Aorta (tissue), 5 donors: ENCODE measurements at regions not wholly inside any gene's neighbourhood (a gene's known extent, or its start where the extent isn't known, plus 50 kb on each side); places are given as distances from the start of the nearest gene placed in this dataset.

ENCODE experiments used
- ATAC-seq: fragments of 200-7000 bp; cut with Tn5 transposase; one replicate; pipeline ENCODE4 v1.9.1; 2022; ENCODE audit warnings: moderate library complexity; ENCODE audit not compliant: low FRiP score
- DNase-seq, 2 donors: peaks; one replicate each; pipeline ENCODE4 v3.0.0-alpha.2; 2020
- H3K27ac ChIP-seq, 2 donors: one replicate each; pipeline ENCODE4 v1.5.1; 2013; ENCODE audit warnings: low read length in 2 of 2, mild to moderate bottlenecking in 2 of 2, moderate library complexity in 2 of 2, control low read depth in 1 of 2, inconsistent platforms in 1 of 2, low read depth in 1 of 2
- H3K27me3 ChIP-seq, 2 donors: one replicate each; pipeline ENCODE4 v1.6.1; 2013; ENCODE audit warnings: control low read depth in 1 of 2, low read length in 1 of 2, mild to moderate bottlenecking in 1 of 2, moderate library complexity in 1 of 2; ENCODE audit not compliant: insufficient read depth in 2 of 2, control insufficient read depth in 1 of 2
- H3K36me3 ChIP-seq, 2 donors: one replicate each; pipeline ENCODE4 v1.6.1; 2013; ENCODE audit warnings: control low read depth in 1 of 2, low read length in 1 of 2, mild to moderate bottlenecking in 1 of 2; ENCODE audit not compliant: insufficient read depth in 2 of 2, control insufficient read depth in 1 of 2
- H3K4me1 ChIP-seq, 2 donors: one replicate each; pipeline ENCODE4 v1.6.1; 2013; ENCODE audit warnings: low read length in 2 of 2, control low read depth in 1 of 2, mild to moderate bottlenecking in 1 of 2, moderate library complexity in 1 of 2; ENCODE audit not compliant: insufficient read depth in 2 of 2, control insufficient read depth in 1 of 2
- H3K4me3 ChIP-seq, 2 donors: one replicate each; pipeline ENCODE4 v1.5.1; 2013; ENCODE audit warnings: low read length in 2 of 2, control low read depth in 1 of 2, mild to moderate bottlenecking in 1 of 2
- H3K9me3 ChIP-seq: one replicate; pipeline ENCODE4 v1.6.1; 2013; ENCODE audit warnings: mild to moderate bottlenecking, low read length; ENCODE audit not compliant: control insufficient read depth
- WGBS, 2 donors: extraction: QIAGEN DNeasy Blood & Tissue Kit; methylation state at CpG; one replicate each; pipeline ENCODE4 v1.1.7; 2013; 5-methylcytosine and 5-hydroxymethylcytosine counted together
- intact Hi-C, 2 donors: fragments of 100-400 bp; cut with DNase I; formaldehyde crosslinking; loops; one replicate each; pipeline versions ENCODE4 v1.14.2 to v1.15.0; 2022
- donor health status: healthy with polysubstance abuse.
- donor health status: Bipolar disorder and iron deficiency.
- donor health status: DM: no; HTN: no; CAD: no.
- donor health status: DM: no; HTN: no; CAD: no.
- donor health status: DM: yes; HTN: yes; CAD: no.

DNA sequence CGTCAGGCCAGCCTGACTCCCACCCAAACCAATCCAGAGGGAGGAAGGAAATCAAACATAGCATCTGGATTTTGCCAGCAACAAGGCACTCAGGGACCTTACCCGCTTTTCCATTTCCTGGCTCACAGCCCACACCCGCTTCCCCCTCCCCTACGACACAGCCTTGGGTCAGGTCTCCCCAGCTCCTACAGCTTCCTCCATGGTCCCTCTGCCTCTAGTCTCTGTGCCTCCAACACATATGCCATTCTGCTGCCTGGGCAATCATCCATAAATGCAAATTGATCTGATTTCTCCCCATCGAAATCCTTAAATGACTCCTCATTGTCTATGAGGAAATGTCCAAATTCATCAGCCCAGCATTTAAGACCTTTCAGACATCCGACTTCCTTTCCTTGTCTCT is 53.2 kb upstream of the CUX1 start:
- no peaks in the 10 kb centered on the region for H3K9me3 ChIP-seq
- DNase-seq (no peak), ATAC-seq (no peak)
- no peaks in the 10 kb centered on the region for H3K4me1 ChIP-seq
- no peaks in the 10 kb centered on the region for H3K27me3 ChIP-seq
- H3K4me3 ChIP-seq, result no peak overlapping the region
- no peaks in the 10 kb centered on the region for H3K36me3 ChIP-seq
- 47 to 51% methylated on average over 6 of the region's 6 CpGs for WGBS, 2 donors
- no peak overlapping the region for H3K27ac ChIP-seq
- intact Hi-C loops, result no loop called here

DNA sequence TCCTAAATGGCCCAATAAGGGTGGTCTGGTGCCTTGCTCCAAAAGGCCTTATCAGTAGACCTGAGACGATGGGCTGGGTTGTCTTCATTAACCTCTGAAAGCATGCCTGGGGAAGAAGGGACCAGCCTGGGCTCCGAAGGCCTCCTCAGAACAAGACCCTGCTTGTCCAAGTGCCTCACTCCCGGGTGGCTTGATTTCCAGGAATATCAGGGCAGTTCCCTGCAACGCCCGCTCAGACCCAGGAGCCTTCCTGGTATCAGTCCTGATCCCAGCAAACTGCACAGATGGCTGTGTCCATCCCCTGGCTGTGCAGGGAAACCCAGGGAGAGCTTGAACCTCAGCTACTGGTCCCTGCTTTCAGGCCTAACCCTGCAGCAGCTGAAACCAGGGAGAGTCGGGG is 49.9 kb upstream of the CUX1 start:
- ATAC-seq, result no peak
- Histone ChIP-seq H3K9me3 (no peaks in the 10 kb centered on the region), H3K27ac (no peak overlapping the region), H3K4me3 (no peak overlapping the region), H3K4me1 (no peaks in the 10 kb centered on the region), H3K27me3 (no peaks in the 10 kb centered on the region), H3K36me3 (no peaks in the 10 kb centered on the region)
- intact Hi-C loops, result no loop called here
- WGBS, 2 donors, result 86 to 88% methylated on average over 6 of the region's 6 CpGs
- no peak for DNase-seq
